HCEC 1CT (cell line): ENCODE measurements at regions not wholly inside any gene's neighbourhood (a gene's known extent, or its start where the extent isn't known, plus 50 kb on each side); places are given as distances from the start of the nearest gene placed in this dataset.

Experiments
- DNase-seq: peaks from one replicate; pipeline ENCODE4 v3.0.0-alpha.2; 2017

- DNase-seq, result no peak
These were observed 129.1 kb downstream of the TM9SF2 start for GRCh38 chr13:99630269-99630898.

GRCh38 chr13:99629641-99630040 lies 128.4 kb downstream of the TM9SF2 start:
- DNase-seq, result no peak

DNA sequence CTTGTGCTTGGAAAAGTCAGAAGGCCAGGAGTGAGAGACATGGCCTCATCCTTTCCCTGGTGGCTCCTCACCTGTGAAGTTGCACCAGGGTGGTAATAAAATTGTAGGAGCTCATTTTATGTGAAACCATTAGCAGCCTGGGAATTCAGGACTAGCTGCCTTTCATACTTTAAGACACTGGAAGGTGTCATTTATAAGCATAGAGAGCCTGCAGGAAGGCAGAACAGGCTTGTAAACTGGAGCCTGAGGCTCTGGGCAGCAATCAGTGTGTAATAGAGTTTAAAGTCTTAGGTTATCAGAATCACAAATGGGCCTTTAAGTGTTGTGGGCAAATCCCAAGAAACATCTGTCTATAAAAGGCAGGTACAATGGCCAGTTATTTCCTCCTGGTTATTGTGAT lies 127.2 kb downstream of the TM9SF2 start:
- DNase-seq, result no peak

DNA sequence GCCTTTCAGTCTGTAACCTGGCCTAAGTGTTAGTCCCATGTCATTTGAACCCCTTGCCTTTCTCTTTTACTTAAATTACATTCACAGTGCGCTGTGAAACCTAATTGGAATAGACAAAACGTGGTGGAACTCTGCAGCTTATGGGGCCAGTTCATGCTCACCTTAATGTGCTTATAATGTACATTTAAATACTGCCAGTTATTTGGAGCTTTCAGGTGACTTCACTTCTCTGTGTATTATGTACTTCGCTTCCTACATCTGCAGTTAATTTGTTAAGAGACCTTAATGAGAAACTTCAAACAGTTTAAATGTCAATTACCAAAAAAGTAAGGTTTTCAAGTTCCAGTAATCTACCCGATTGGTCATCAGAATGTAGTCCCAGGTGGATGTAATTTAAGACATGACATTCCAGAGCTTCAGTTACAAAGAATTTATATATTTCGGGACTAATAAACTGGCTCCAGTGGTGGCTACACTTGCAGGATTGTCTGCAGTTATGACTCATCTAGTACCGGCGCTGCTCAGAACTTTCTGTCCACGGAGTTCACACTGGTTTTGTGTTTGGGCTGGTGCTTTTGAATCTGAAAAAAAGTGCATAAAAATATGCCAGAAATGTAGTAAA lies 125.3 kb downstream of the TM9SF2 start:
- DNase-seq, result peak; percentile 43

GRCh38 chr13:99624936-99625540 lies 123.8 kb downstream of the TM9SF2 start:
- no peak for DNase-seq

DNA sequence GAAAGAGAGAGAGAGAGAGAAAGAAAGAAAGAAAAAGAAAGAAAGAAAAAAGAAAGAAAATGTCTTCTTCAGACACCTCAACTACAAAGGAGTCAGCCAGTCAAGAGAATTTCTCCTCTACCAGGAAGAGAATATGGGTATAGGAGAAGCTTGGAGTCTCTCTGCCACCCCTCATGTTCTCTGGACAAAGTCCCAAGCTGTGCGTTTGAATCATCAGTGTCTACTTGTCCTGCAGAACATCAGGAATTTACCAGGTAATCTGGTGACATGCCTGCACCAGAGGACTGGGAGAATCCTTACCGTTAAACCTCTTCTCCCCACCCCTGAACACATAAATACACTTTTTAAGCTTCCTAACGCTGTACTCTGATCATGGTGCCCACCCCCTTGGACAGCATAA lies 119.5 kb downstream of the TM9SF2 start:
- no peak for DNase-seq

- no peak for DNase-seq
These were observed 117.9 kb downstream of the TM9SF2 start for GRCh38 chr13:99619207-99619606.

DNA sequence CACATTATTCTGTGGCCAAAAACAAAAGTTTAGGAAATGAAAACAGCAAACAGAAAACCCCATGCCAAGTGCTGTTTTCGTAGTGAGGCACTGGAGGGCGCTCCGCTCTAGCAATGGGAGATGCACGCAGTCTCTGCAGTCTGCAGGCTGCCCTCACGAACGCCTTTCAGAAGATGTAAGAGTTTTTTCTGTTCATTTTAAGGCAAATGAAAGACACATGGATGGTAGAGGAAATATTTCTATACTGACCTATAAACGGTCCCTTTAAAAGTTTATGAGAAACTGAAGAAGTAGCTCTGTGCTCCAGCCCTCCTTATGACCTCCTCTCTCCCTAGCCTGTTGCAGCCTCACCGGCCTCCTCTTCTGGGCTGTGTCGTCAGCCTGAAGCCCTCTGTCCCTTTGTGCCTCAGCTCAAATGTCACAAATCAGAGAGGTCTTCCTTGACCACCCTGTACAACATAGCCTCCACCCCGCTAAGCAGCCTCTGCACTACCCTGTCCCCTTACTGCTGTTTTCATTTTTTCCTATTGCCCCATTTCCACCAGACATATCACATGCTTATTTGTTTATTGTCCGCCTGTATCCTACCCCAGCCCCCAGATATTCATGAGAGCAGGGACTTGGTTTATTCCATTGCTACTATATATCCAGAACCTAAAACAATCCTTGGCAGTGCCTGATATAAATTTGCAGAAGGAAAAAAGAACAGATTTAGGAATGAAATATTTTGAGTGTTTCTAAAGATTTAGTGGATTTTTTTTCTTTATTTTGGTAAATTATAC lies 116.4 kb downstream of the TM9SF2 start:
- peak; percentile 55 for DNase-seq

- peak; percentile 38 for DNase-seq
These were observed 113.2 kb downstream of the TM9SF2 start for GRCh38 chr13:99614465-99614885.
